T-helper 1 cell treated with Interleukin-12 subunit alpha and Interleukin-12 subunit beta and Interleukin-4 antibody, amounts not matched to agents 30 μg/mL and 1 μg/mL, for 36 hours (primary cell): ENCODE measurements at regions not wholly inside any gene's neighbourhood (a gene's known extent, or its start where the extent isn't known, plus 50 kb on each side); places are given as distances from the start of the nearest gene placed in this dataset.

Source experiments
- H3K27ac Mint-ChIP-seq: one replicate; pipeline ENCODE4 v1.8.0; 2021; ENCODE audit warnings: mild to moderate bottlenecking, mixed read lengths
- H3K27me3 Mint-ChIP-seq: one replicate; pipeline ENCODE4 v1.8.0; 2021; ENCODE audit warnings: low read depth, mixed read lengths
- H3K36me3 Mint-ChIP-seq: one replicate; pipeline ENCODE4 v1.8.0; 2021; ENCODE audit warnings: low read depth, mixed read lengths
- H3K4me1 Mint-ChIP-seq: one replicate; pipeline ENCODE4 v1.8.0; 2021; ENCODE audit warnings: low read depth, mixed read lengths
- H3K4me3 Mint-ChIP-seq: one replicate; pipeline ENCODE4 v1.8.0; 2021; ENCODE audit warnings: mild to moderate bottlenecking, moderate library complexity, mixed read lengths
- H3K9me3 Mint-ChIP-seq: one replicate; pipeline ENCODE4 v1.8.0; 2021; ENCODE audit warnings: mixed read lengths

GRCh38 chr5:135255461-135256178 is 143.4 kb downstream of the MACROH2A1 start:
- no peak overlapping the region for H3K4me3 Mint-ChIP-seq

GRCh38 chr5:135254183-135254582 is 144.8 kb downstream of the MACROH2A1 start:
- no peaks in the 10 kb centered on the region for H3K9me3 Mint-ChIP-seq
- H3K27me3 Mint-ChIP-seq: peaks cover 28% of the 10 kb centered on the region
- no peak overlapping the region for H3K4me3 Mint-ChIP-seq
- H3K4me1 Mint-ChIP-seq: no peaks in the 10 kb centered on the region
- H3K27ac Mint-ChIP-seq: no peak overlapping the region
- H3K36me3 Mint-ChIP-seq: no peaks in the 10 kb centered on the region

More at GRCh38 chr5:135255461-135256178, 143.4 kb downstream of the MACROH2A1 start:
- Mint-ChIP-seq H3K4me1 (no peaks in the 10 kb centered on the region), H3K9me3 (peaks cover 4% of the 10 kb centered on the region), H3K36me3 (no peaks in the 10 kb centered on the region), H3K27me3 (peaks cover 39% of the 10 kb centered on the region), H3K27ac (no peak overlapping the region)

GRCh38 chr5:135253601-135254178 is 145.3 kb downstream of the MACROH2A1 start:
- Mint-ChIP-seq H3K27ac (no peak overlapping the region), H3K36me3 (no peaks in the 10 kb centered on the region), H3K4me1 (no peaks in the 10 kb centered on the region), H3K9me3 (no peaks in the 10 kb centered on the region), H3K4me3 (no peak overlapping the region), H3K27me3 (peaks cover 28% of the 10 kb centered on the region)

GRCh38 chr5:135251093-135251492 is 147.9 kb downstream of the MACROH2A1 start:
- H3K27me3 Mint-ChIP-seq: peaks cover 10% of the 10 kb centered on the region
- no peaks in the 10 kb centered on the region for H3K4me1 Mint-ChIP-seq
- no peaks in the 10 kb centered on the region for H3K9me3 Mint-ChIP-seq
- no peak overlapping the region for H3K4me3 Mint-ChIP-seq
- no peak overlapping the region for H3K27ac Mint-ChIP-seq
- no peaks in the 10 kb centered on the region for H3K36me3 Mint-ChIP-seq

- no peaks in the 10 kb centered on the region for H3K9me3 Mint-ChIP-seq
- no peak overlapping the region for H3K4me3 Mint-ChIP-seq
- no peaks in the 10 kb centered on the region for H3K4me1 Mint-ChIP-seq
- no peaks in the 10 kb centered on the region for H3K36me3 Mint-ChIP-seq
- no peak overlapping the region for H3K27ac Mint-ChIP-seq
- H3K27me3 Mint-ChIP-seq: peaks cover 13% of the 10 kb centered on the region
Observed at GRCh38 chr5:135250671-135251070, 148.4 kb downstream of the MACROH2A1 start.

- no peaks in the 10 kb centered on the region for H3K36me3 Mint-ChIP-seq
- no peak overlapping the region for H3K27ac Mint-ChIP-seq
- peaks cover 4% of the 10 kb centered on the region for H3K27me3 Mint-ChIP-seq
- no peaks in the 10 kb centered on the region for H3K4me1 Mint-ChIP-seq
- no peaks in the 10 kb centered on the region for H3K9me3 Mint-ChIP-seq
- no peak overlapping the region for H3K4me3 Mint-ChIP-seq
Observed at GRCh38 chr5:135249658-135250057, 149.4 kb downstream of the MACROH2A1 start.

GRCh38 chr5:135248801-135249231 is 150.2 kb downstream of the MACROH2A1 start:
- Mint-ChIP-seq H3K36me3 (no peaks in the 10 kb centered on the region), H3K27me3 (peaks cover 4% of the 10 kb centered on the region), H3K4me1 (no peaks in the 10 kb centered on the region), H3K27ac (no peak overlapping the region), H3K9me3 (no peaks in the 10 kb centered on the region), H3K4me3 (no peak overlapping the region)

- no peaks in the 10 kb centered on the region for H3K36me3 Mint-ChIP-seq
- no peak overlapping the region for H3K27ac Mint-ChIP-seq
- no peak overlapping the region for H3K4me3 Mint-ChIP-seq
- no peaks in the 10 kb centered on the region for H3K4me1 Mint-ChIP-seq
- peaks cover 4% of the 10 kb centered on the region for H3K27me3 Mint-ChIP-seq
- H3K9me3 Mint-ChIP-seq: no peaks in the 10 kb centered on the region
Observed at GRCh38 chr5:135246923-135247795, 151.9 kb downstream of the MACROH2A1 start.

GRCh38 chr5:135246605-135246922 is 152.5 kb downstream of the MACROH2A1 start:
- no peak overlapping the region for H3K27ac Mint-ChIP-seq
- H3K9me3 Mint-ChIP-seq: no peaks in the 10 kb centered on the region
- H3K36me3 Mint-ChIP-seq: no peaks in the 10 kb centered on the region
- no peak overlapping the region for H3K4me3 Mint-ChIP-seq
- H3K4me1 Mint-ChIP-seq: no peaks in the 10 kb centered on the region
- H3K27me3 Mint-ChIP-seq: peaks cover 4% of the 10 kb centered on the region

- Mint-ChIP-seq H3K27ac (no peak overlapping the region), H3K36me3 (no peaks in the 10 kb centered on the region), H3K27me3 (peaks cover 4% of the 10 kb centered on the region), H3K4me3 (no peak overlapping the region), H3K9me3 (no peaks in the 10 kb centered on the region), H3K4me1 (no peaks in the 10 kb centered on the region)
Observed at GRCh38 chr5:135245521-135246499, 153.2 kb downstream of the MACROH2A1 start.

- H3K4me3 Mint-ChIP-seq: no peak overlapping the region
- H3K36me3 Mint-ChIP-seq: no peaks in the 10 kb centered on the region
- H3K4me1 Mint-ChIP-seq: no peaks in the 10 kb centered on the region
- no peak overlapping the region for H3K27ac Mint-ChIP-seq
- peaks cover 4% of the 10 kb centered on the region for H3K27me3 Mint-ChIP-seq
- H3K9me3 Mint-ChIP-seq: no peaks in the 10 kb centered on the region
Observed at GRCh38 chr5:135244620-135245021, 154.4 kb downstream of the MACROH2A1 start.

- Mint-ChIP-seq H3K27me3 (peaks cover 4% of the 10 kb centered on the region), H3K9me3 (no peaks in the 10 kb centered on the region), H3K4me3 (no peak overlapping the region), H3K4me1 (no peaks in the 10 kb centered on the region), H3K36me3 (no peaks in the 10 kb centered on the region), H3K27ac (no peak overlapping the region)
Observed at GRCh38 chr5:135243556-135244285, 155.3 kb downstream of the MACROH2A1 start.

GRCh38 chr5:135242866-135243555 is 156.0 kb downstream of the MACROH2A1 start:
- Mint-ChIP-seq H3K36me3 (no peaks in the 10 kb centered on the region), H3K4me3 (no peak overlapping the region), H3K4me1 (no peaks in the 10 kb centered on the region), H3K9me3 (no peaks in the 10 kb centered on the region), H3K27me3 (peaks cover 4% of the 10 kb centered on the region), H3K27ac (no peak overlapping the region)
